Right ventricle myocardium inferior (tissue), 1 donor: ENCODE measurements at regions not wholly inside any gene's neighbourhood (a gene's known extent, or its start where the extent isn't known, plus 50 kb on each side); places are given as distances from the start of the nearest gene placed in this dataset.
A peak's percentile ranks its signal among the peaks of the same experiment; 100 is the strongest.
"Not testable (repeated sequence)": the region's sequence is repeated elsewhere in the genome, so short reads cannot be mapped to it uniquely, and the experiment has no call there.

ENCODE experiments used
- ATAC-seq: fragments of 200-7000 bp; cut with Tn5 transposase; one replicate; pipeline ENCODE4 v1.9.1; 2020; ENCODE audit warnings: mild to moderate bottlenecking, moderate library complexity
- DNase-seq: peaks from one replicate; pipeline ENCODE4 v3.0.0; 2021; ENCODE audit errors: missing footprints
- intact Hi-C: fragments of 100-400 bp; cut with DNase I; formaldehyde crosslinking; loops from one replicate; pipeline ENCODE4 v1.11.0; 2022
- donor health status: DM: no; HTN: yes; CAD: no; lungs with severe emphysema.

DNA sequence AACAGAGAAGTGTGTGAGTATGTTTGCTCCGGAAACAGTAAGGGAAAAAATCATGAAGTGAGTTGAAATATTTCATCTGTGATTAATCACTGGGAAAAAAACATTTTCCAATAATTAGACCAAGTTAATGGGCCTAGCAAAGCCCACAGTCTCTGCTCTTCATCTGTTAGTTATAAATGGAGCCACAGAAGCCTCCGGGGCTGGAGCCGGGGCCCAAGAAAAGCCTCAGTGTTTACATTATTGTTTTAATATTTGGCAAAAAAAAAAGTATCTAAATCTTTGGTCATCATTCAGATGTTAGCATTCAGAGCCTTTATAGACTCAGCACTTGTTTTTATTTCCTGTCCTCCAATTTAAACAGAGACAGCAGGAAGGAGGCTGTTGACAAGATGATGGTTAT lies 115.0 kb downstream of the UBE2U start:
- ATAC-seq: no peak
- intact Hi-C loops: no loop called here
- no peak for DNase-seq

GRCh38 chr1:64320007-64320406 lies 116.6 kb downstream of the UBE2U start:
- DNase-seq (no peak), ATAC-seq (peak; percentile 80)
- intact Hi-C loops: no loop called here

GRCh38 chr1:64320470-64320869 lies 117.0 kb downstream of the UBE2U start:
- DNase-seq: no peak
- intact Hi-C loops: no loop called here
- no peak for ATAC-seq

DNA sequence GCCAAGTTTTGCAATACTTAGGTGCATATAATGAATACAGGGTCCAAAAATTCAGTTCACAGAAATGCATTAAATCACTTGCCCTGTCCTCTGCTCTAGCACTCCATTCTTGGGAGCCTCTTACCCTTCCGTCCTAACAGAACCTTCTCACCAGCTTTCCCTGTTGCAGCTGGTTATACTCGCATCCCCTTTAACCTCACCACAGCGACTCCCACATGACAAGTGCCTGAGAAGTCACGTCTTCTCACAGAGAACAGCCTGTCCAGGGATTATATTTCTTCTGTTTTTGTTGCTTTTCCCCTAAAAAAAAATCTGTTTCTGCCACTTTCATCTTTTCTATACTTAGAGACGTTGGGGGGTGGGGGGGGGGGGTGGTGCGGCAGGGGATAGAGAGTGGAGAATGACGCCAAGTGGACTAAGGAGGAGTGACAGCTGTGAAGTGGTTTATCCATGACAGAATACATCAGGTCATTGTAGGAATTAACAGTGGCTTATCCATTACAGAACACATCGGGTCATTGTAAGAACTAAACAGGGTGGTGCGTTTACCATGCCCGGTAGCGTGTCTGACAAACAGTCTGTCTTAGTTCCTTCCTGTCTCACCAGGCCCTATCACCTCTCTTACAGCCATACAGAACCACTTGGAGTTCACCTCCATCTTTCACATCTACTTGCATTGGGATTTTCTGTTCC lies 117.6 kb downstream of the UBE2U start:
- no peak for ATAC-seq
- DNase-seq: no peak
- intact Hi-C loops: no loop called here

DNA sequence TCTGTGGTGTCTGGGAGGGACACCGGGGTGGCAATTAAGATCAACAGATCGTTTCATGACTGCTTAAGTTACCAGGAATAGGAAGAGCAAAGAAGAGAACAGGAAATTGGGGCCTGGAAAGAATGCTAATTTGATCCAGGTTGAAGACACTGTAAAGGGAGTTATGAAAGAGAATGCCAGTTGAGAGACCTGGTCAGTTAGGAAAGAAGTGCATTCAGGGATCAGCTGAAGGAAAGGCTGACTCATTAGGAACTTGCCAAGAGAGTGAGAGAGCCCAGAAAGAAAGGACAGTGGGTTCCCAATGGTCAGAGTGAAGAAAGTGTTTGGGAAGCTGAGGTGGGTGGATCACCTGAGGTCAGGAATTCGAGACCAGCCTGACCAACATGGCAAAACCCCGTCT lies 119.6 kb downstream of the UBE2U start:
- DNase-seq (no peak), ATAC-seq (no peak)
- intact Hi-C loops: no loop called here

DNA sequence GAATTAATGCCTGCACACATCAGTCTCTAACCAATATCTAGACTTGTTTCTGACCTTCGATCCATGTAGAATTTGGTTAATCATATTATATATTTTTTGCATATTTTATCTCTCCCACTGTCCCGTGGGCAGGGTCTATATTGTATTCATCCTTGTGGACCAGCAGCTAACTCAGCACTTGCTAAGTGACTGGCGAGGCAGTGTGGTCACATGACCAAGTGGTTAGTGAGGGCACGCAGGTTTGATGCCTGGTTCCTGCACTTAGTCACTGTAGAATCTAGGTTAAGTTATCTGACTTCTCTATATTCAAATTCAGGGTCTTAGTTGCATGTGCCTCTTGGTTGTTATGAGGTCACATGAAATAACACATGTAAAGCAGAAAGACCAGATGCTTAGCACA lies 120.5 kb downstream of the UBE2U start:
- ATAC-seq: no peak
- intact Hi-C loops: no loop called here
- DNase-seq: no peak

- intact Hi-C loops: no loop called here
- DNase-seq (no peak), ATAC-seq (no peak)
Observed at GRCh38 chr1:64325856-64326255, 122.4 kb downstream of the UBE2U start.

GRCh38 chr1:64327119-64327518 lies 123.7 kb downstream of the UBE2U start:
- no peak for DNase-seq
- ATAC-seq: peak; percentile 54
- intact Hi-C loops: no loop called here

GRCh38 chr1:64328193-64328592 lies 124.8 kb downstream of the UBE2U start:
- intact Hi-C loops: no loop called here
- ATAC-seq (no peak), DNase-seq (no peak)

DNA sequence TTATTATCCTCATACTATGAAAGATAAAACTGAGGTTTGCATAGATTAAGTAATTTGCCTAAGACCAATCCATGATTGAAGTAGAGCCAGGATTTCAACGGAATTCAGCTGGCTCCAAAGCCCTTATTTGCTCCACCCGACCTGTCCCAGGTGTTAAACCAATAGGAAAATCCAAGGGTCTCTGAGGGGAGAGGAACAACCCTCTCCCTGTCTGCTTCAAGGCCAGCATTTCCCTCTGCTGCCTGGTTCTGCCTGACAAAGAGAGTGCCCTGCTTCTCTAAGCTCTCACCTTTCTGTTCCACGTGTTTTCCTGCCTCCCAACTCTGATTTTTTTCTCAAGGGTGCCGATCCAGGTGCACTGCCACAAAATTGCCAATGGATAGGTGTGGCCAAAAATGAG lies 127.4 kb downstream of the UBE2U start:
- DNase-seq (no peak), ATAC-seq (no peak)
- intact Hi-C loops: no loop called here

DNA sequence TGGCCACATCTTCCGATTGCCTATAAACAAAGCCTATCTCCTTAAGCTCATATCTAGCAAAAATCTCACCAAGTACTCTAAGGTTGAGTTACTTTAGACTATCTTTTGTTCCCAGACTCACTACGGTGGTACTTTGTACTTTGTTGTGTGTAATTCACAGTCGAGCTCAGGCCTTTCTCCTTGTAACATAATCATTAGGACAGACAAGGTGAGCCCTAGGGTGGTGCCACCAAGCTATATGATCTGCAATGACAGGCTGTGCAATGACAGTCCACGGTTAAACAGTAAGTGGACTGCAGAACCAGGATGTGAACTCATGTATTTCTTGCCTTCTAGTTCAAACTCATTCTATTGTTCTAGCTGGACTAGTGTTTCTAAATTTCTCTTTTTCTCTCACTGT lies 132.2 kb downstream of the UBE2U start:
- DNase-seq (no peak), ATAC-seq (no peak)
- intact Hi-C loops: no loop called here

DNA sequence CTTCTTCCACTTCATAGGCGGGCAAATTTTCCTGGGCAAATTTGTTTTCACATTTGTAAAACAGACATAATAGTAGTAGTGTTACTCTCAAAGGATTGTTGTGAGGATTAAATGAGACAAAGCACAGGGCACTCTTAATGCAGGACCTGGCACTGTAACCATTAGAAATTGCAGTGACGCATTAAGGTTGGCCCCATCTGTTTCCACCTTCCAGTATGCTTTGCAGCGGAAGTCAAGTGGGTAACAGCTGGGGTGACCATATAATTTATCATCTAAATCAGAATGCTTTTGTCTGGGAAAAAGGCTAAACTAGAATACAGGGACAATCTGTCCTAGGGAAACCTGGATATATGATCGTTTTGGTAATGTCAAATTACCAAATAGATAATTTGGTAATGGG lies 132.5 kb upstream of the CACHD1 start:
- ATAC-seq: no peak
- intact Hi-C loops: no loop called here

GRCh38 chr1:64337926-64338325 lies 132.0 kb upstream of the CACHD1 start:
- DNase-seq: no peak
- ATAC-seq: no peak
- intact Hi-C loops: no loop called here

More for the DNA sequence above, 132.5 kb upstream of the CACHD1 start:
- no peak for DNase-seq

GRCh38 chr1:64340361-64340760 lies 129.6 kb upstream of the CACHD1 start:
- intact Hi-C loops: no loop called here
- DNase-seq (no peak), ATAC-seq (no peak)

DNA sequence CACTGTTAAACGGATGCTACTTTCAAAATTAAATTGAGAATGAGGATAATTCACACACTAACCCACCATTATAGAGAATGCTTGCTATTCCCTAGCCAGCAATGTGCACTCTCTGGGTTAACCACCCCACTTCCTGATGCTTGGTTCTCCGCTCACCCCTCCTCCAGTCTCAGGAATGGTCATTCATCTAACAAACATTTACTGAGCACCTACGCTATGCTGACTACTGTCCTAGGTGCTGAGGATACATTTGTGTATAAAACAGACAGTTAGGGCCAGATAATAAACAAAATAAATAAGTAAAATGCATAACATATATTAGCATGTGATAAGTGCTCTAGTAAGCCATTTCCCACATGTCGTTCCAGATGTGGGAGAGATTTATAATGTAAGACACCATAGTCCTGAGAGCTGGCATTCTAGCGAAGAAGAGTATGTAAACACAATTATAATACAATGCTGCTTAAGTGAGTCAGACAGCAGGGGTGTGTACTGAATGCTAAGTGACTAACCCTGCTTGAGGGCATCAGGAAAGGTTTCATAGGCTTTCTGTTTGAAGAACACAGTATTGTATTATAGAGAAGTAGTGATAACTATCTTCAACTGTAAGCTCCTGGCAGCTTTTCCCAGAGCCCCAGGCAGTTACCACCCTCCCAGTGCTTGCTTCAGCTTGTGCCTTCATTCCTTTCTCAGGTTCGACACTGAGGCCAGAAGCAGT lies 126.7 kb upstream of the CACHD1 start:
- intact Hi-C loops: no loop called here
- DNase-seq: no peak
- ATAC-seq: no peak

DNA sequence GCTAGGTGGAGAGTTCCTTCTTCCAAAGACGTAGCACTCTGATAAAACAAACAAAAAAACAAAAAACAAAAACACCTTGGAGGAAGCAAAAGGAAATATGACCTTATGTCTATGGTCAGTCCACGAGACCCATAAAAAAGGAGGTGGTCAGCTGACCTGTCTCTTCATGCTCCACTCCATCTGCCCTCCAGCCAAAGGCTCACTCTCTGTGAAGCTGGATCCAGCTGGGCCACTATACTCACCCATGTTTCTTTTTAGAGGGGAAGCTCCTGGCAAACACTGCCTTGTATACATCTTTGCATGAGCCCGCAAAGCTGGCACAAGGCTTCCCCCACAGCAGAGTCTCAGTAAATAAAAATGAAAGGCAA lies 126.1 kb upstream of the CACHD1 start:
- DNase-seq (no peak), ATAC-seq (no peak)
- intact Hi-C loops: no loop called here

GRCh38 chr1:64348270-64348960 lies 121.5 kb upstream of the CACHD1 start:
- no peak for ATAC-seq
- no peak for DNase-seq
- intact Hi-C loops: no loop called here

- ATAC-seq: no peak
- DNase-seq: no peak
- intact Hi-C loops: no loop called here
Observed at GRCh38 chr1:64348961-64349648, 120.8 kb upstream of the CACHD1 start.

DNA sequence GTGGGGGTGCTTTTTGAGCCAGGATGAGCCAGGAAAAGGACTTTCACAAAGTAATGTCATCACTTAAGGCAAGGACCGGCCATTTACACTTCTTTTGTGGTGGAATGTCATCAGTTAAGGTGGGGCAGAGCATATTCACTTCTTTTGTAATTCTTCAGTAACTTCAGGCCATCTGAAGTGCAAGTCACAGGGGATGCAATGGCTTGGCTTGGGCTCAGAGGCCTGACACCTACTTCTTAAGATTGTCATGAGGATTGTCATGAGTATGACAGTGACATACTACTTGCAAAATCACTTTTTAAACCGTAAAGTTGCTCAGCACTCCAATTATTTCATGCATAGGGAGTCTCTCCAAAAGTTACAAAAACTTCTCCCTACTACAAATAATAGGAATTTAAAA lies 114.4 kb upstream of the CACHD1 start:
- DNase-seq, intact Hi-C loops, ATAC-seq: not testable (repeated sequence)
